NCI-H2081 (cell line): ENCODE measurements at regions not wholly inside any gene's neighbourhood (a gene's known extent, or its start where the extent isn't known, plus 50 kb on each side); places are given as distances from the start of the nearest gene placed in this dataset.
A peak's percentile ranks its signal among the peaks of the same experiment; 100 is the strongest.
"Not testable (repeated sequence)": the region's sequence is repeated elsewhere in the genome, so short reads cannot be mapped to it uniquely, and the experiment has no call there.

Experiments
- DNase-seq, 2 experiments: peaks; one replicate each; lab custom pipeline; 2025; lab: John Stamatoyannopoulos, UW

GRCh38 chr5:52605317-52606313 is 182.1 kb upstream of the ITGA1 start:
- DNase-seq, result no peak

DNA sequence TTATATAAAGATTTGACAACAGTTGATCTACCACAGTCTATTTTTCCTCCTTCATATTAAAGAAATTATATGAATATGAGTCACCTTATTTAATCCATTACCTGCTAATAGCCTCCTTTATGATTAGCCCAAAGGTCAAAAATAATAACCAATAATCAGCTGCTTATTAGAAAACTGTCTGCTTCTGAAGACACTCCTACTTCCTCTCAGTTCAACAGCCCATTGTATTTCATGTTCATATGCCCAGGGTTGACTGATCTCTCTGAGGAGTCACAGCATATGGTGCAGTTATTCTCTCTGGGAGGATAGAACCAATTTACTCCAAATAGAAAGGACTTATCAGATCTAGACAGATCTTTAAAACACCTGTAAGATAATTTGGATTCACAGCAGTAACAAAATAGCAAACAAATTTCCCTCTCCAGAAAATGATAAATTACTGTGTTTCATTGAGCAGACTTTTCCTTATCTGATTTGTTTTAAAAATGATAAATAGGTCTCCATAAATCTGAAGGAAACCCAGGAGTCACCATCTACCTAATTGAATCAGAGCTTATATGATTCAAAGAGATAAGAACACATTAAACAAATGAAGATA is 180.4 kb upstream of the ITGA1 start:
- no peak for DNase-seq

DNA sequence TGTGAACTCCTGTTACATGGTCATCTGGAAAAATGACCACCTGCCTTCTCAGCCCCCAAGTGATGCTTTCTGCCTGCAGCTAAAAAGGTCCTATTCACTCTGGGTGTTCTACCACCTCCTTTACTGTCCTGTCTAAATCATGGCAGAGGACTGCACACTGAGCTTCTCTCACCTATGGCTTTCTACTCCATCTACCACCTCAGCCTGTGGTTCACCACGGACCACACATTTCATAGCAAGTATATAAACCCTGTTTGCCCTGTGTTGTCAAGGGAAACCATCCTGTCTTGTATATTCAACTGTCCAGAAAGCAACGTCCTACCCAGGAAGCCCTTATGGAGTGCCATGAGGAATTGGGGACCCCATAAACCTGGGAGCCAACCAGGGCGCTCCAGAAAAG is 167.4 kb upstream of the ITGA1 start:
- DNase-seq, result no peak

DNA sequence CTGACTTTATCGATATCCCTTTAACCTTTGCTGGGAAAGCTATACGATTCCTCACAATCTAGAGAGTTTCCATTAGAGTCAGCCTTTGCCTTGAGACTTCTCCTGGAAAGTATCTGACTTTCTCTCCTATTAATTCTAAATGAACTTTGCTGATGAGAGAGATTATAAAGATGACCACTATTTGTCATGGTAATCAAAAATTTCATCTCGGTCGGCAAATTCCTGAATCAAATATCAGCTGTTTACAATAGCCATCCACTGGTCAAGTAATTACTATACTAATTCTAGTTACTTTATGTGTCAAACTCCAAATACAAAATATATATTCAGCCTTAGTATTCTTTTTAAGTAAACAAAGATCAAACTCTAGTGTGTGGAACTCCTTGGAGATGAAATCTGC is 164.4 kb upstream of the ITGA1 start:
- no peak for DNase-seq

DNA sequence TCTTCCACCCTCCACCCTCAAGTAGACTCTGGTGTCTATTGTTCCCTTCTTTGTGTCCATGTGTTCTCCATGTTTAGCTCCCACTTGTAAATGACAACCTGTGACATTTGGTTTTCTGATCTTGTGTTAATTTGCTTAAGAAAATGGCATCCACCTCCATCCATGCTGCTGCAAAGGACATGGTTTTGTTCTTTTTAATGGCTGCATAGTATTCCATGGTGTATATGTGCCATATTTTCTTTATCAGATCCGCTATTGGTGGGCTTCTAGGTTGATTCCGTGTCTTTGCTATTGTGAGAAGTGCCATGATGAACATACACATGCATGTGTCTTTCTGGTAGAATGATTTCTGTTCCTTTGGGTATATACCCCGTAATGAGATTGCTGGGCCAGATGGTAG is 163.4 kb upstream of the ITGA1 start:
- no peak for DNase-seq

GRCh38 chr5:52626312-52626711 is 161.4 kb upstream of the ITGA1 start:
- DNase-seq, result no peak

DNA sequence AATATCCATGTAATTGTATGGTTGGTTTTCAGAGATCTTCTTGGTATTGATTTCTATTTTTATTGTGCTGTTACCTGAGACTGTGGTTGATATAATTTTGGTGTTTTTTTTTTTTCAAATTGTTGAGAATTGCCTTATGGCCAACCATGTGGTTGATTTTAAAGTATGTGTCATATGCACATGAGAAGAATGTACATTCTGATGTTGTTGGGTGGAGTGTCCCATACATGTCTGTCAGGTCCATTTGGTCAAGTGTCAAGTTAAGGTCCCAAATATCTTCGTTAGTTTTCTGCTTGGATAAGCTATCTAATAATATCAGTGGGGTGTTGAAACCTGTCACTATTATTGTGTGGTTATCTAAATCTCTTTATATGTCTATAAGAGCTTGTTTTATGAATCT is 160.0 kb upstream of the ITGA1 start:
- no peak for DNase-seq

DNA sequence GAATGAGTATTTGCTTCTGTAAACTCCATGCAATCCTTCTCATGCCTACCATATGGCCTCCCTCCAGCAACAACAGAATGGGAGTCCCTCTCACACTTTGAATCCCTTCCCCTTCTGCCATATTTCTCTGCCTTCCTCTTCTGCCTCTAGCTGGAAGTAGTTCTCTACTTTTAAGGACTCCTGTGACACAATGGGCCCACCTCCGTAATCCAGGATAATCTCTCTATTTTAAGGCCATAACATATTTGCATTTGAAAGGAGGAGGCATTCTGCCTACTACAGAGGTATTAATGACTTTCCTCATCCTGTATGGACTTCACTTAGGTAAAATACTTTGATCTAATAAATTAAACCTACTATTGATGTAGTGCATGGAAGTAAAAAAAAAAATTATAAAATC is 155.4 kb upstream of the ITGA1 start:
- DNase-seq, result no peak

GRCh38 chr5:52634171-52634570 is 153.5 kb upstream of the ITGA1 start:
- DNase-seq, result not testable (repeated sequence)

- DNase-seq, result no peak
Measured at GRCh38 chr5:52638732-52639131, 149.0 kb upstream of the ITGA1 start.

DNA sequence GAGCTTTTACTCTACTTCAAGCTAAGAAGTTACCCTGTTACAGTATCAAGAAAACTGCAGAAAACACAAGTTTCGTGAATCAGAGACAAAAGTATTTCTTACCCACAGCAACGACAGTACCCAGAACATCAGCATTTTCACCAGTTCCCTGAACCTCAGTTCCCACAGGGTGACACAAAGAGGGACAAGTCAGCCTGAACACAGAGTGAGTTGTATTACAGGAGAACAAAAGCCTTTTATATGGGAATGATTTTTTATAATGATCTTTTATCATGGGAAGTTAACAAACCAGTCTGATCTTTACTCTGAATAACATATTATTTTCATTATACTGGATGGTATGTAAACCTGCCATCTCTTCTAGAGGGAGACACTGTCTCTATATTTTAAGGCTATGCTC is 139.0 kb upstream of the ITGA1 start:
- DNase-seq, result no peak

DNA sequence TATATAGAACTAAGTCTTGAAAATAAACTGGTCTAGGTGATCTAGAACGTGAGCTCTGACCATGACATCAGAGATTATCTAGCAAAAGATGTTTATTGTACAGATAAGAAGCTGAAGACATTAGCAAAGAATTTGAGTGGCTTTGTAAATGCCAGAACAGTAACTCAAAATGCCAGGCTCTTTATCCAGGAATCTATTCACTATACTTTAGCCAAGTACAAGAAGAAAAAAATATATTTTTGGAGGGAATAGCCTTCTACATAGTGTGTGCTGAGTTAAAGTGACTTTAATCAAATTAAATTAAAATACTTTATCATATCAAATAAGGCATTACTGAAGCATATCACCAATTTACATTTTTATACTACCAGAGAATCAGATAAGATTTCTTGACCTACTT is 132.6 kb upstream of the ITGA1 start:
- no peak for DNase-seq

DNA sequence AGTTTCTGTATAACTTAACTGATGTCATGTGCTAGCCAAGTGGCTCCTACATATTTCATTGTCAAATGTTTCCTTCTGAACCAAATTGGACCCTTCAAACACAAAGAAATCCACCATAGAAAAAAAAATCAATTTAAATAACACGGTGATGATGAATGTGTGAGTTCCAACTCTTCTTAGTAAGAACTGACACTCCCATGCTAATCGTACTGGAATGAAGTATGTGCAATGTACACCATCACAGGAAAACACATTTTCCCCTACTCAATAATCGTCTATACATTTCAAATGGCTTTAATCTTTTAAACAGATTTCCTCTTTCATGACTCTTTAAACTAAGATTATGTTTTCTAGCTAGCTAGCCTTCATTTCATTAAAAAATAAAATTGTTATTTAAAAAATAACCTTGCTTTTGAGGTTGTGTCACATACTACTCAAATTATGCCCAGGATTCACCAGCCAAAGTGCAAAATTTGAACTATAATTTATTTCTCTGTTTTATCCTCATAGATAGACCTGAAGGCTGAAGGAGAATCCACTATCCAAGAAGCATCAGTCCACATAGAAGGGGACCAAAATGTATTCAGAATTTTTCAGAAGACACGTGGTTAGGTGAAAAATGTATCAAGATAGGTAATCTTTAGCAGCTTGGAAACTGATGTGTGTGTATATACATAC is 131.0 kb upstream of the ITGA1 start:
- DNase-seq, result no peak

DNA sequence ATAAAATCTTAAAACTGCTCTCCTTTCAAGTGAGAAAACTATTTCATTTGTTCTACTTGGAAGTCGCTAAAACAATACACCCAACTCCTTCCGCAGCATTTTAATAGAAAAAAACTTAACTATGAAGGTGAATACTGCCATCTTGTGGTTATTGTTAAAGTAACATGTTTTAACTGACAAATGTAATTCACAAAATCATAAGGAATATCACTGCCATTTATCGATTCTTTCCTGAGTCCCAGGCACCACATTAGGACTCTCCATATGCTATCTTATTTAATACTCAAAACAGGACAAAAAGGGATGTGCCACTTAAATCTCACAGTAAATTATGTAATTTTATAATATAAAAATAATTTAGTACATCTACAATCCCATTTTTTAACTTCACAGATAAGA is 130.5 kb upstream of the ITGA1 start:
- peak; percentile 53 to 68 for DNase-seq

GRCh38 chr5:52658246-52658645 is 129.5 kb upstream of the ITGA1 start:
- no peak for DNase-seq

- no peak for DNase-seq
Measured at GRCh38 chr5:52660621-52661020, 127.1 kb upstream of the ITGA1 start.

- no peak for DNase-seq
Measured at GRCh38 chr5:52661903-52662595, 125.7 kb upstream of the ITGA1 start.

DNA sequence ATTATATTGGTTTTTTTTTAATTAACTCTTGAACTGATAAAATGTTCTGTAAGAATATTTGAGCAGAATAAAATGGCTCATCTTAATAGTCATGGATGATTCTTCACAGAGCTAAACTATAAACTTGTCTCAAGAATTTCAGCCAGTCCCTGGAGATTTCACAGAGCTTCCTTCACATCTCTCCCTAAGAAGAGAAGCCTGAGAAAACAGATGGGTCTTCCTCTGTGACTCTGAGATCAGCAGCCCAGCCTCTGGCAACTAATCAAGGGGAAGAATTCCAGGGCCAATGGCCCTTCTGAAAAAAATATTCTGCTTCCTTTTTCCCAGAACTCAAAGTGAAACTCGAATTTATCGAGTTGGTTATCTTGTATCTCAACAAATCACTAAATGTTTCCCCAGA is 122.2 kb upstream of the ITGA1 start:
- DNase-seq, result no peak

- DNase-seq, result no peak
Measured at GRCh38 chr5:52668139-52668538, 119.6 kb upstream of the ITGA1 start.

DNA sequence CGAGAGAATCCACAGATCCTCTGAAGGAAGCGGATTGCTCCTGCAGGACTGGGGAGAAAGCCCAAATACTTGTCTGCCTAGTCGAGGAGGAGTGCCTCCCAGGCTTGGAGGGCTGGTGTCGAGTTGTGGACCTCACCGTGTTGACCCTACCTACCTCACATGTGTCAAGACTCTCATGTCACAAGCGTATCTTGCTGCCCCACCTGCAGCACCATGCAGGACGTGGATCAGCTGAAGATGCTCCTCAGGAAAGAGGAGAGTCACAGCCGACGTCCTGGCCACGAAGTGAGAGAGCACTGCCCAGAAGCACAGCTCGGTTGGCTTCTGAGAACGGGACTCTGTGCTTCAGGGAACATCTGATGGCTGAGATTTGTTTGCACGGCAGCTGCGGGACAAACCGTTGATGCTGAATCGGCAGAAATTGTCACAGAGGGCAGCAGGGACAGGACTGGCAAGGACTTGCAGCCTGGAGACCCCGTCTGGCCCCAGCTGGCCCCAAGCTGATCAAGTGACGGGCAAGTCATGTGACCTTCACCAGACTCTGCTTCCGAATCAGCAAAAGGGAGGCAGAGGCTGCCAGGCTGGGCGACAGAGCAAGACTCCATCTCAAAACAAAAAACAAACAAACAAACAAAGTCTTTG is 119.1 kb upstream of the ITGA1 start:
- DNase-seq, result no peak

- DNase-seq, result no peak
Measured at GRCh38 chr5:52672459-52672858, 115.3 kb upstream of the ITGA1 start.

DNA sequence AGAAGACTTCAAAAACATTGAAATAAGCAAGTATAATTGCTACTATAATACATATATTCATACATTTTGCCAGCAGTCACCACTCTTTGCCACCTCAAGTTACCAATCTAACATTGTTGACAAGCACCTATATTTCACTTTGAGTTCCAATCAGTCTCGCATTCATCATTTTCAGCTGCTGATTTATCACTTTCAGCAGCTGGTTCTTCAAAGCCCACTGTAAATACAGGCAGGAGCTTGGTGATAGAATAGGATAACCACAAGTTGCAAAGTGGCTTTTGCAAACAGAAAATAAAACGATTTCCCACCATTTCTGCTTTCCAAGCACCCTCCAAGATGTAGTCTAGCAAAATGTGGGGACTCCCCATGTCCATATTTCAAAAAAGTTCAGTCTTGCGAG is 114.2 kb upstream of the ITGA1 start:
- no peak for DNase-seq
